ENCODE measurements at regions not wholly inside any gene's neighbourhood (a gene's known extent, or its start where the extent isn't known, plus 50 kb on each side); places are given as distances from the start of the nearest gene placed in this dataset.

GRCh38 chrX:39302838-39303237, 501.6 kb downstream of the MID1IP1 start:
- Mint-ChIP-seq H3K4me3 (ENCODE audit: low read depth) (no peak overlapping the region), H3K36me3 (ENCODE audit: insufficient read depth) (no peaks in the 10 kb centered on the region), H3K27ac (no peak overlapping the region), H3K4me1 (ENCODE audit: low read depth) (no peaks in the 10 kb centered on the region), H3K27me3 (no peaks in the 10 kb centered on the region), H3K9me3 (ENCODE audit: low read depth) (peaks cover 32% of the 10 kb centered on the region)
- DNase-seq (ENCODE audit: low spot score, unreplicated experiment): no peak
- no peak for TF ChIP-seq CTCF (IDR thresholded peaks at IDR 0.05; ENCODE audit: unreplicated experiment)

GRCh38 chrX:39304746-39305145, 503.5 kb downstream of the MID1IP1 start:
- no peak for DNase-seq (ENCODE audit: low spot score, unreplicated experiment)
- H3K27me3 Mint-ChIP-seq: no peaks in the 10 kb centered on the region
- H3K4me3 Mint-ChIP-seq (ENCODE audit: low read depth): no peak overlapping the region
- no peaks in the 10 kb centered on the region for H3K36me3 Mint-ChIP-seq (ENCODE audit: insufficient read depth)
- H3K9me3 Mint-ChIP-seq (ENCODE audit: low read depth): peaks cover 24% of the 10 kb centered on the region
- no peak for TF ChIP-seq CTCF (IDR thresholded peaks at IDR 0.05; ENCODE audit: unreplicated experiment)
- no peak overlapping the region for H3K27ac Mint-ChIP-seq
- no peaks in the 10 kb centered on the region for H3K4me1 Mint-ChIP-seq (ENCODE audit: low read depth)

- no peak for TF ChIP-seq CTCF (IDR thresholded peaks at IDR 0.05; ENCODE audit: unreplicated experiment)
- DNase-seq (ENCODE audit: low spot score, unreplicated experiment): no peak
- H3K4me1 Mint-ChIP-seq (ENCODE audit: low read depth): peaks cover 11% of the 10 kb centered on the region
- no peaks in the 10 kb centered on the region for H3K27me3 Mint-ChIP-seq
- no peak overlapping the region for H3K27ac Mint-ChIP-seq
- no peak overlapping the region for H3K4me3 Mint-ChIP-seq (ENCODE audit: low read depth)
- peaks cover 15% of the 10 kb centered on the region for H3K9me3 Mint-ChIP-seq (ENCODE audit: low read depth)
- no peaks in the 10 kb centered on the region for H3K36me3 Mint-ChIP-seq (ENCODE audit: insufficient read depth)
Measured at GRCh38 chrX:39307488-39307887, 506.2 kb downstream of the MID1IP1 start.

- Mint-ChIP-seq H3K27me3 (no peaks in the 10 kb centered on the region), H3K9me3 (ENCODE audit: low read depth) (peaks cover 20% of the 10 kb centered on the region), H3K4me3 (ENCODE audit: low read depth) (no peak overlapping the region), H3K27ac (no peak overlapping the region), H3K36me3 (ENCODE audit: insufficient read depth) (no peaks in the 10 kb centered on the region), H3K4me1 (ENCODE audit: low read depth) (peaks cover 11% of the 10 kb centered on the region)
- DNase-seq (ENCODE audit: low spot score, unreplicated experiment): no peak
- TF ChIP-seq CTCF (IDR thresholded peaks at IDR 0.05; ENCODE audit: unreplicated experiment): no peak
Measured at GRCh38 chrX:39308126-39308525, 506.9 kb downstream of the MID1IP1 start.

- Mint-ChIP-seq H3K9me3 (ENCODE audit: low read depth) (peaks cover 26% of the 10 kb centered on the region), H3K36me3 (ENCODE audit: insufficient read depth) (no peaks in the 10 kb centered on the region), H3K27ac (no peak overlapping the region), H3K4me1 (ENCODE audit: low read depth) (peaks cover 11% of the 10 kb centered on the region), H3K27me3 (no peaks in the 10 kb centered on the region), H3K4me3 (ENCODE audit: low read depth) (no peak overlapping the region)
- TF ChIP-seq CTCF (IDR thresholded peaks at IDR 0.05; ENCODE audit: unreplicated experiment): no peak
- DNase-seq (ENCODE audit: low spot score, unreplicated experiment): no peak
Measured at GRCh38 chrX:39309018-39309635, 507.9 kb downstream of the MID1IP1 start.
